Left renal cortex interstitium (tissue), 4 donors: ENCODE measurements at regions not wholly inside any gene's neighbourhood (a gene's known extent, or its start where the extent isn't known, plus 50 kb on each side); places are given as distances from the start of the nearest gene placed in this dataset.

Experiments
- DNase-seq, 4 donors: peaks; one replicate each; pipeline ENCODE4 v3.0.0-alpha.2; 2013; ENCODE audit warnings: low read depth in 4 of 4, low spot score in 2 of 4, missing footprints in 1 of 4

DNA sequence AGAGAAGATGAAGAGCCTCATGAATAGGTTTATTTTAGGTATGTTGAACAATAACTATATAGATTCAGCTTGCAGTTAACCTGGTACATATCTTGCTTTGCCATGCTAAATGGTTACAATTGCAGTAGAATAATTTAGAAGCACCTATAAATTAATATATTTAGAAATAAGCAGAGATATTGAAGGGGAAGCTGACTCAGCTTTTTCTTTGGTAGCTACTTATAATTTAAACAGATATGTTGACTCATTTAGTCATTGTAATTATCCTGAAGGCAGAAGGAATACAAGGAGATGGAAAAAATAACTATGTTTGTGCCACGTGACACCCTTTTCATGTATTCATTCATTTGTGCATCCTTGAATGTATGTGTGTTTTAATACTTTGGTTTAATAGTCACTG, 755.5 kb downstream of the SUCLG1 start:
- no peak for DNase-seq

DNA sequence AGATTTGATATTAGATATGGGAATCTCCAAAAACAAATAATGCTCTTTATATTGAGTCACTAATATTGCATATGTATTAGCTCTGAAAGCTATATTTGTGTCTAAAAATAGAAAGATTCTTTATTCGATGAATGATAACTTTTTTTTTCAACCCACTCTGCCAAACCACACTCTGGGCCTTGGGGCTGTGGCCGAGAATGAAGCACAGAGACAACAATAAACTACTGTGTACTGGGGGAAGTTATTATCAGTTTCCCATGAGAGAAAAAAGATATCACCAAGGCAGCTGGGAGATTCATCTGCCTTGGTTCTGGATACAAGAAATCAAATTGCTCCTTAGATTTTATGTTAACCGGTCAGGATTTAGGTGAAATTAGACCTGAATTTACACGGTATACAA, 762.2 kb downstream of the SUCLG1 start:
- DNase-seq: no peak

DNA sequence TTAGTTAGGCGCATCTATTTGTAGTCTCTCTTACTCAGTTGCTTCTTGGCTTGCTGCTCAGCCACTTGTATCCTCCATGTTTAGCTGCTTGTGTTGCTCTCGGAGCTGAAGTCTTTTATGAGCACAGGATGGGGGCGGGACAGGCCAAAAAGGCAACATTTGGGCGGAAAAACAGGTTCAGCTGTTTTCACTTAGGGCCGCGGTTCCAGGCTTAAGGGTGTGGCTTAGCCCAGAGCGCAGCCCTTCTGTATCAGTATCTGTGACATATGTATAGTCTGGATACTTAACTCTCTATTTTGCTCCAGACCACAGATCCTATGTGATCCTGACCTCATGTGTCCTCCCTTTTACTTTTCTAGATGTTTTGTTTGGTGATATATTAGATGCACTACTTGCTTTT, 763.5 kb downstream of the SUCLG1 start:
- DNase-seq: no peak

DNA sequence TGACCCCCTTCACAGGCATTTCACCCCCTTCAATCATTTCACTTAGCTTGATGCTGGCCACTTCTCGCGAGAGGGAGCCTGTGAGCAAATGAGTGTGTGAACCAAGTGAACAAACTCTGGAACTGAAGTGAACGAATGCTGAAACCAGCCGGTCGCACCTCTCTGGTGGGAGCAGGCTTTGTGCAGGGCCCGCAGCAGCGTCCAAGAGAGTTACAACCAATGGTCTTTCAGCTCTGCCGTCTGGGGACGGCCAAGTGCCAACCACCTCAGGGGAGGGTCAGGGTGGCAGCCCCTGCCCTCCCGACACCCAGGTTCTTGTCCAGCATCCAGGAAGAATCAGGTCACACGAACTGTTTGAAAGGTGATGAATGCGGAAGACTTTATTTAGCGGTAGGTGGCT, 764.0 kb downstream of the SUCLG1 start:
- DNase-seq: no peak

DNA sequence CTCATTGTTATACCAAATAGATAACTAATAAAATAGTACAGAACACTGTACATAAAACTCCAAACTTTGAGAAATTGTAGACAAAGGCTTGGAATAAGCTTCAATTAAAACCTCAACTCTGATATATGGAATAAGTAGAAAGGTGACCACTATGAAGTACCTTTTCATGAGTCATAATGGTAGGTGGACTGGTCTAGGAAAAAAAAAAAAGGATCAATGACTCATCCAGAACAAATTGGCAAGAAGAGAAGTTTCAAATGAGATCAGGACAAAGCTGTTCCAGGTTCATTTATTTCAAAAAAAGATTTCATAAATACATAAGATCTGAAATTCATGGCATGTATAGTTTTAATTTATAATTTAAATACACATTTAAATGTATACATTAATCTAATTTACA, 769.7 kb downstream of the SUCLG1 start:
- no peak for DNase-seq

DNA sequence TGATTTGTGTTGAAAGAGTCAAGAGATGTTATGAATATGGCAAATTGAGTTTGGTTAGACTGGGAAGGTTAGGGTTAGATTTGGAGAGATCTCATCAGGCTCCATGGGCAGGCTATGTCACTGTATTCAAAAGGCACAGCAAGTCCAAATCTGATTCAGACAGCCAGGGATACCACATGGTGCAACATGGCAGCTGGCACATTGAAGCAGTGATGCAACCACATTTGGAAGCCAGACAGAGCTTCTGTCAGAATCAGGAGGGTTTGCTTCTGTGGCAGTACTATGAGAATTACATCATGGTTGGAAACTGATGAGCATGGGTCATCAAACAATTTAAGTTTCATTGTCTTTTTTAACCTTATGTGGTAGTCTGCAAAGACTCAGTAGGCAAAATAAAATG, 772.2 kb downstream of the SUCLG1 start:
- no peak for DNase-seq

DNA sequence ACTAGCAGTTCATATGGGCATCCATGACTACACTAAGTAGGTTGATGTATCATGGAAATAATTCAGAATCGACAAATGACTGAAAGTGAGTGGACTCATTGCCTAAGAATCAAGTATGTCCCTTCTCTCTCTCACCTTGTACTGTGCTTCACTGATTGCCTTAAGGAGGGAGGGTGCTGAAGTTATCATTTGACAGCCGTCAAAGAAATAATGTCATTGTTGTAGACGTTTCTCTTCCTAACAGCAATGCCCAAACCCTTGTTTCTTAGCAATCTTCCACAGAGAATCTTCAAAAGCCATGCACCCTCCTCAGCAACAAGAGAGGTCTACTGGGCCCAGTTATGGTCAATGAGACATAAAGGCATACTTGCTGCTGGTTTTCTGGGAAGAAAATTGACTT, 785.0 kb downstream of the SUCLG1 start:
- no peak for DNase-seq

DNA sequence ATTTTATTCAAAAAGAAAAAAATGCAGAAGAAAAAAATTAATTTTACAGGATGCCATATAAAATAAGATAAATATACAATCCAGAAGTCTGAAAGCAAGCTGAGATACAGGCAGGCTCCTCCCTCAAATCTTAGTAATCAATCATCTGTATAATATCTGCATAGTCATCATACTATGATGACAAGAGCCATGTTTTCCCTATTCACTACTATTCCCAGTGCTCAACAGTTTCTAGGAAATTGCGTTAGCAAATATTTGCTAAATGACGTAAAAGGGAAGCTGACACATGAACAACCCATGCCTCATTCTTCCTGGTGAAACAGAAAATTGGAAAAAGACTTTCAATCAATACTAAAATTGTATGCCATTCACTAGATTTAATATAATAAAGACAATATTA, 793.2 kb downstream of the SUCLG1 start:
- DNase-seq: no peak

DNA sequence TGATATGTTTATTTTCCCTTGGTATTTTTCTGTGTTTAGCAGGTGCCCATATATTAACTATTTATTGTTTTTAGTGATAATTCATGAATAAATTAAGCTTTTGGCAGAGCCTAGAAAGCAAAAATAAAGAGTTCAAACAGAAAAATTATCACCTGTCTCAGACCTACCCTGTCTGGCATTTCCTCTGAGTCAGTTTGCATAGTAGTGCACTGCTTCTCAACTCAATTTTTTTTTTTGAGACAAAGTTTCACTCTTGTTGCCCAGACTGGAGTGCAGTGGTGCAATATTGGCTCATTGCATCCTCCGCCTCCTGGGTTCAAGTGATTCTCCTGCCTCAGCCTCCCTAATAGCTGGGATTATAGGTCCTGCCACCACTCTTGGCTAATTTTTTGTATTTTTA, 793.9 kb downstream of the SUCLG1 start:
- DNase-seq: no peak

DNA sequence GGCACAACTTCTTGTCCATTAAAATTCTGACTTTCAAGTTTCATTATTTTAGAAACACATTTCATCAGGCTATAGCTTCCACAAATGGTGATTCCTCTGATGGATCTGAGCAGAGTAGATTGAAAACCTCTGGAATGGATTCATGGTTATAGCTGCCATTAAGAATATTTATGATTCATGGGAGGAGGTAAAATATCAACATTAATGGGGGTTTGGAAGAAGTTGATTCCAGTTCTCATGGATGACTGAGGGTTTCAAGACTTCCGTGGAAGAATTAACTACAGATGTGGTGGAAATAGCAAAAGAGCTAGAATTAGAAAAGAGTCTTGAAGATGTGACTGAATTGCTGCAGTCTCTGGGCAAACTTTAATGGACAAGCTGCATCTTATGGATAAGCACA, 797.4 kb downstream of the SUCLG1 start:
- no peak for DNase-seq

DNA sequence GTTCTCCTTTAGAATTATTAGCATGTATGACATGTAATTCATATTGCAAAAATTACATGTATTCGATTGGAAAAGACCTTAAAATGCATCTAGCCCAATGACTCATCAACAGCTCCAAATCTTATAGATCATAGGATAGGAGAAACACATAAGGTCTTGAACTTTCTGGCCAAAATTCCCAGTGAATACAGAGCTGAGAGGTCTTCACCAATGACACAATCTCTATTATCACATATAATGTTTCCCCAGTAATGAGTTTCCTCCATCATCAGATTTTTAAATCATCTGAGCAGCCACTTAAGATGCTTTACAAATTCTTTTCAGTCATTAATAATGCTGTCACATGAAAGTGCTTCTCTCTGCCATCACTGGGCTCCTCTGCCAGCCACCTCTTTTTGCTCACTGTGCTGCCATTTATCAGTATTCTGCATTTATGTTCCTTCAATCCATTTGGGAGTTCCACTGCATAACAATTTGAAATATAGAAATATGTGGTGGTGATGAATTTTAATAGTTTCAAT, 804.9 kb downstream of the SUCLG1 start:
- no peak for DNase-seq

DNA sequence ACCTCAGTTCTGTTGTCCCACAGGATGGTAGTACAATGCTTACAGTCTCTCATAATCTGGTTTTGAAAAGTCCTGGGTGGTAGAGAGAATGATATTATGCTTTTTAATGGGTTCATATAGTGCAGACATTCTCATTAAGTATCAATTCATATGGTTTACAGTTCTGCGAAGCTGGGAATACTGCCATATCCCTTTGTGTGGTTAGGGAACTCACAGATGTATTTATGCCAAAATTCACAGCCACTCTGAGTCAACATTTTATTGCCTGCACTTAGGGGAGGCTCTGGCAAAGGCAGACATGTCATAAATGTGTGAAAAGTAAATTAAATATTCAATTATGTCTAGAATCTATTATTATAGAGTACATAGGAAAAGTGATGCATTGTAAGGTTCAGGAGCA, 808.2 kb downstream of the SUCLG1 start:
- no peak for DNase-seq

DNA sequence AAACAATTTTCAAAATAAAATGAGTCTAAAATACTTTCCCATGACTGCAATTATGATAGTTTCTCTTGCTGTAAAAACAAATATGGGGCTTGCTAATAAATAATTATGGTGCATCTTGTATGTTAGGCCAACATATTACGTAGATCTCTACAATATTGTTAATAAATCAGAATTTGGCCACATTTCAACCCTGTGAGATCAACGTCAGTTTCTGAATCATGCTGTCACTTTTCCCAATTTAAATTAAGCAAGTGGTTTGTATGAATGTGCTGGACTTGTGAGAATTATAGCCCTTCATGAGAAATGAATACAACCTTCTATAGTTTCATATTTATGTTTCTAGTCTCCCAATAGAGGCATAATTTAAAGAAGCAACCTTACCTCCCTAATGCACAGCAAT, 808.9 kb downstream of the SUCLG1 start:
- DNase-seq: no peak

DNA sequence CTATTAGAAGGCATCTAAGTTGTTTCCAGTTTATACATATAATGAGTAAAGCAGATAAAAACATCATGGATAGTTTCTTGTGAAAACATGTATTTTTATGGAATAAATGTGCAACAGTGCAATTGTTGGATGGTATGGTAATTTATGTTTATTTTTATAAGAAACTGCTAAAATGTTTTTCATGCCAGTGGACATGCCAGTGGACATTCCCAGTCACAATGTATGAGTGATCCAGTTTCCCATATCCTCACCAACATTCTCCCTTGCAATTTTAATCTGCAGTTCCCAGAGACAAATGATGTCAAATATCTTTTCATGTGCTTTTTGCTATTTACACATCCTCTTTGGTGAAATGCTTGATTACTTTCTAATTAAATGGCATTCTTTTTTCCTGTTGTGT, 818.6 kb downstream of the SUCLG1 start:
- DNase-seq: no peak

DNA sequence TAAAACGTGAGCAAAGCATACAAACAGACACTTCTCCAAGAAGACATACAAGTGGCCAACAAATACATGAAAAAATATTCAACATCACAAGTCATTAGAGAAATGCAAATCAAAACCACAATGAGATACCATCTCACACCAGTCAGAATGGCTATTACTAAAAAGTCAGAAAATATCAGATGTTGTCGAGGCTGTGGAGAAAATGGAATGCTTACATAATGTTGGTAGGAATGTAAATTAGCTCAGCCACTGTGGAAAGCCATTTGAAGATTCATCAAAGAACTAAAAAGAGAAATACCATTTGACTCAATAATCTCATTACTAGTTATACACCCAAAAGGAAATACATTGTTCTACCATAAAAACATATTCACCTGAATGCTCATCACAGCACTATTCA, 825.7 kb downstream of the SUCLG1 start:
- DNase-seq: no peak

DNA sequence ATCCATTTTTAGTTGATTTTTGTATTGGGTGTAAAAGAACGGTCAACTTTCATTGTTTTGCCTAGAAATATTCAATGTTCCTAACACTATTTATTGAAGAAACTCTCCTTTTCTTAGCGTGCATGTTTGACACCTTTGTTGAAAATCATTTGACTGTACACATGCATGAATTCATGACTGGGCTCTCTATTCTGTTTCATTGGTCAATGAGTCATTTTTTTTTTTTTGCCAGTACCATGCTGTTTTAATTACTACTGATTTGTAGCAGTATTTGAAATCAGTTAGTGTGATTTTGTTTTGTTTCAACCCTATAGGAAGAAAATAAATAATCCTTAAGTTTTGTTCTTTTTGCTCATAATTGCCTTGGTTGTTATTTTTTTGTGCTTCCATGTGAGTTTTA, 828.7 kb downstream of the SUCLG1 start:
- DNase-seq: no peak

DNA sequence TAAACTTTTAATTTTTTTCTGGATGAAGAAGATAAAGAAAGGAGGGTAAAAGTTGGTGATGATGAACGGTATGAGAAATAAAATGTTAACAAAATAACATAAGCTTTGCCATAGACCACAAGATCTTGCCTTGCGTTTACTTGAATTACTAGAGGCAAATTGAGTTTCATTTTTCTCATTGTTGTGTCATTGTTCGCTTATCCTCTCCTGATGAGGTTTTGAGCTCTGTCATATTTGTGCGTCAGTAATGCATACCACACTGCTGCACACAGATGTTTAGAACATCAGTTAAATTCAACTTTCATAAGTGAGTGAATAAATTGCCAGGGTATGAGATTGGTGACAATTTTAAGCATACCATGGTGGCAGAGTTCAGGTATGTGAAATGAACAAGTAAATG, 843.6 kb downstream of the SUCLG1 start:
- no peak for DNase-seq

DNA sequence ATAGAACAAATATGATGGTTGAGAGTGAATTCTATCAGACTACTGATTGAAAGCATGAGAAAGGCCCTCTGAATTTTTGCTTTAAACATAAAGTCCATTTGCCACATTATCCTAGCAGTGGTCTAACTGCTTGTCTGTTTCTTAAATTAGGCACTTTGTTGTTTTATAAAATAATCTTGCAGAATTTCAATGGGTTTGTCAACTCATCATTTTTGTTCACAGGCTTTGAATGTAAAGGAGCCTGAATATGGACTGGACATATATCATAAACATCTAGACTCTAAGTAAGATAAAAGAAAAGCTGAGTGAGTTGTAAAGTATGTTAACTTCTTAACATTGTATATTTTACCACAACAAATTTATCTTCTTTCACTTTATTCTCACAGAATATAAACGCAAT, 845.9 kb downstream of the SUCLG1 start:
- no peak for DNase-seq

DNA sequence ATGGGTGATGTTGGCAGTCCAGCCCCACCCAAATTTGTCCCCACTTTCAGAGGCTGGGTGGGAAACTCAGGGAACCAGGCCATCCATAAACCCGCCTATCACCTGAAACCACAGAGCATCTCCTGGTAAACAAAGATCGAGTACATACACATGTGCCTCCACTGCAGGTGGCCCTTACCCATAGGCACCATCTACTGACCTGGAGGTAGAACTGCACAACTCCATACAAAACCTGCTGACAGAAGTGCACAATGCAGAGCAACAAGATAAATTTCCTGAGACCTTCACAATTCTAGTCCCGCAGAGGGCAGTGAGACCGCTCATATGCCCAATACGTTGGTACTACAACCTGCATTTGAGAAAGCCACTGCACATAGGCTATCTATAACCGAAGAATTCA, 856.3 kb downstream of the SUCLG1 start:
- DNase-seq: no peak

DNA sequence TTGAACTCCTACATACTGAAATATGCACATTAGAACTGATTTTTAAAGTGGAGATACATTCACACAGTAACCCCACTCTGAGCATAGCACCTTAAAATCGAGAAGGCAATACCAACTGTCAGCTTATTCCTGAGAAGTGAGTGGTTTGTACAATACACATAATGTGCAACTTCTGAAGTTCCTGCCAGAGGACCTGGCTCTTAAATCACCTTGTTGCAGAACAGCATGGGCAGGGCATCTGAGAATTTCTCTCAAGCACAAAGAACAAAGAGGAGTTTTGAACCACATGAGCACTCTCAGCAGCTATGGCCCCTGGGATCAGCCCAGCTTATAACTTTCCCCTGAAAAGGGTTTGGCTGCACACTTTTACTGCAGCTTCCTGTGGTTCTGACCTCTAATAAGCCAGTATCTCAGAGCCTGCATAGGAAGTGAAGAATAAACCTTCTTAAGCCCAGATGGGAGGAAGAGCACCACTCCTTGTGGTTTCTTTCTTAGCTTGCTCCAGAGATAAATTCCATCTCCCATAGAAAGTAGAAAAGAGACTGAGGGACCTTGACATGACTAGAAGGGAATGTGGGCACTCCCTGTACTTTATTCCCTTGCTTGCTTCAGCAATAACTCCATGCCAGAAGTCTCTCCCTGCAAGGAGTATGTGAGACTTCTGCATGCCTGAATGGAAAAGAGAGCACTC, 862.3 kb downstream of the SUCLG1 start:
- DNase-seq: no peak

DNA sequence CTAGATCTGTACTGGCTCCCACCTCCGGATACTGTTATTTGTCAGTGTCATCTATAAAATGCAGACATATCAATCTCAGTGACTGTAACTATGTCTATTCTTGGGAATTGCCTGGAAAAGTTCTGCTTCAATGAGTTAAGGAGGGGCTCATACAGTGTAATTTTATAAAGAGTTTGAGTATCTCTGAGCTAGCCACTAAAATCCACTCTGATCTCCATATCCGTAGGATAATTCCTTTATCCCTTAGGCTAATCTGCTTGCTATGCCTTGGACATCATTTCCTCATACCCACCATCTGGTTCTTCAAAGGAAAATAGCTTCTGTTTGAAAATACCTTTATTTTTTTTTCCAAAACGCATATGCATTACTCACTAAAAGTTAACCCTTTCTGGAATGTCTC, 863.2 kb downstream of the SUCLG1 start:
- no peak for DNase-seq

DNA sequence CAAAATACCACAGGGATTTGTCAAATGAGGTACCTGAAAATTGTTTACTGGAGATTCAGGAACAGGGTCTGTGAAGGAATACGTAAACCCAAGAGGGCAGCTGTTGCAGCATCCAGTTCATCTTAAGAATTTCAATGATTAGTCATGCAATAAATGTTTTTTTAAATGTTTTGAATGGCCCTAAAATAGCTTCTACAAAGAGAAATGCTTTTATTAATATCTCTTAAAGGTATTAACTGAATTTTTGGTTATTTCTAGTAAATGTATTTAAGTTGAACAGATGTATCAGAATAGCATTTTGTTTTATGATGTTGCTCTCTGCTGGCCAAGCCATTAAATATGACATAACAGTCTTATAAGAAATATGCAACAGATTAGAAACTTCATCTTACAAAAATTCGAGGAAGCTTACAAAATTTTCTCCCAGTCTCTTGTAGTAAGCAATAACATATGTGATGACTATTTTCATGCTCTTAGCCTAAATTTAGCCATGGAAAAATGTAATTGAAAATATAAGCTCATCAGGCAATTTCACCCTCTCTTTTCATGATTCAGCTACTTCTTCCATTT, 863.9 kb downstream of the SUCLG1 start:
- no peak for DNase-seq
